NT2/D1 (cell line): ENCODE measurements at regions not wholly inside any gene's neighbourhood (a gene's known extent, or its start where the extent isn't known, plus 50 kb on each side); places are given as distances from the start of the nearest gene placed in this dataset.

Experiments
- YY1 ChIP-seq: IDR thresholded peaks from 2 replicates; pipeline ENCODE4 v1.6.1; 2011; ENCODE audit not compliant: insufficient read length, insufficient read depth
- ZNF274 ChIP-seq: IDR thresholded peaks from 2 replicates; pipeline ENCODE4 v1.6.1; 2011; ENCODE audit warnings: mild to moderate bottlenecking, low read depth, low read length

- TF ChIP-seq YY1 (no peak), ZNF274 (no peak)
Observed at GRCh38 chr2:228627510-228627909, 446.0 kb upstream of the SPHKAP start.
